IPS DF 6.9 (cell line): ENCODE measurements at regions not wholly inside any gene's neighbourhood (a gene's known extent, or its start where the extent isn't known, plus 50 kb on each side); places are given as distances from the start of the nearest gene placed in this dataset.
"Not testable (repeated sequence)": the region's sequence is repeated elsewhere in the genome, so short reads cannot be mapped to it uniquely, and the experiment has no call there.

Source experiments
- DNase-seq: peaks from one replicate; pipeline ENCODE4 v3.0.0-alpha.2; 2013; ENCODE audit warnings: low read depth, low spot score
- H3K27ac ChIP-seq: one replicate; pipeline ENCODE4 v1.5.1; 2013; ENCODE audit warnings: low read length, control low read depth
- H3K27me3 ChIP-seq: 2 replicates; pipeline ENCODE4 v1.6.1; 2013; ENCODE audit warnings: mild to moderate bottlenecking, low read length; ENCODE audit not compliant: control insufficient read depth, insufficient read depth
- H3K36me3 ChIP-seq: 2 replicates; pipeline ENCODE4 v1.6.1; 2013; ENCODE audit warnings: low read length; ENCODE audit not compliant: control insufficient read depth, insufficient read depth
- H3K4me1 ChIP-seq: 2 replicates; pipeline ENCODE4 v1.6.1; 2013; ENCODE audit warnings: low read length; ENCODE audit not compliant: control insufficient read depth, insufficient read depth
- H3K4me3 ChIP-seq: 2 replicates; pipeline ENCODE4 v1.5.1; 2013; ENCODE audit warnings: mild to moderate bottlenecking, low read length
- H3K9me3 ChIP-seq: 2 replicates; pipeline ENCODE4 v1.6.1; 2013; ENCODE audit warnings: low read length, inconsistent platforms; ENCODE audit not compliant: control insufficient read depth, insufficient read depth
- WGBS: extraction: QIAGEN DNeasy Blood & Tissue Kit; methylation state at CpG from one replicate; pipeline ENCODE4 v1.1.7; 2013; ENCODE audit warnings: mixed read lengths, missing lambda C conversion rate; ENCODE audit not compliant: insufficient read length, insufficient coverage; 5-methylcytosine and 5-hydroxymethylcytosine counted together

- Histone ChIP-seq H3K4me1 (no peaks in the 10 kb centered on the region), H3K9me3 (no peaks in the 10 kb centered on the region), H3K27me3 (no peaks in the 10 kb centered on the region), H3K4me3 (no peak overlapping the region), H3K27ac (no peak overlapping the region), H3K36me3 (no peaks in the 10 kb centered on the region)
- no CpG with 5 or more reads among the region's 7 CpGs for WGBS
- DNase-seq, result no peak
These were observed 178.3 kb upstream of the HSFY2 start for GRCh38 chrY:18951657-18952435.

GRCh38 chrY:18951019-18951418 lies 177.5 kb upstream of the HSFY2 start:
- WGBS, result no CpG with 5 or more reads among the region's 5 CpGs
- no peaks in the 10 kb centered on the region for H3K36me3 ChIP-seq
- no peak overlapping the region for H3K27ac ChIP-seq
- H3K4me3 ChIP-seq, result no peak overlapping the region
- no peak for DNase-seq
- H3K27me3 ChIP-seq, result no peaks in the 10 kb centered on the region
- H3K9me3 ChIP-seq, result no peaks in the 10 kb centered on the region
- H3K4me1 ChIP-seq, result no peaks in the 10 kb centered on the region

GRCh38 chrY:18936831-18937230 lies 163.3 kb upstream of the HSFY2 start:
- H3K4me3 ChIP-seq, result no peak overlapping the region
- no peaks in the 10 kb centered on the region for H3K36me3 ChIP-seq
- H3K4me1 ChIP-seq, result no peaks in the 10 kb centered on the region
- H3K27ac ChIP-seq, result no peak overlapping the region
- no peaks in the 10 kb centered on the region for H3K9me3 ChIP-seq
- H3K27me3 ChIP-seq, result no peaks in the 10 kb centered on the region
- no peak for DNase-seq

- H3K27me3 ChIP-seq, result no peaks in the 10 kb centered on the region
- no CpG with 5 or more reads among the region's 5 CpGs for WGBS
- no peaks in the 10 kb centered on the region for H3K36me3 ChIP-seq
- no peaks in the 10 kb centered on the region for H3K9me3 ChIP-seq
- no peak overlapping the region for H3K27ac ChIP-seq
- no peaks in the 10 kb centered on the region for H3K4me1 ChIP-seq
- no peak overlapping the region for H3K4me3 ChIP-seq
- no peak for DNase-seq
These were observed 145.7 kb upstream of the HSFY2 start for GRCh38 chrY:18919256-18919655.

- H3K27ac ChIP-seq, result no peak overlapping the region
- no peak overlapping the region for H3K4me3 ChIP-seq
- DNase-seq, result no peak
- H3K4me1 ChIP-seq, result no peaks in the 10 kb centered on the region
- H3K9me3 ChIP-seq, result no peaks in the 10 kb centered on the region
- H3K36me3 ChIP-seq, result no peaks in the 10 kb centered on the region
- H3K27me3 ChIP-seq, result no peaks in the 10 kb centered on the region
- no CpG with 5 or more reads among the region's 2 CpGs for WGBS
These were observed 139.3 kb upstream of the HSFY2 start for GRCh38 chrY:18912846-18913245.

- no CpG with 5 or more reads among the region's 1 CpG for WGBS
- no peaks in the 10 kb centered on the region for H3K9me3 ChIP-seq
- H3K27me3 ChIP-seq, result no peaks in the 10 kb centered on the region
- H3K4me1 ChIP-seq, result no peaks in the 10 kb centered on the region
- no peak overlapping the region for H3K27ac ChIP-seq
- H3K36me3 ChIP-seq, result no peaks in the 10 kb centered on the region
- H3K4me3 ChIP-seq, result no peak overlapping the region
- DNase-seq, result no peak
These were observed 136.3 kb upstream of the HSFY2 start for GRCh38 chrY:18909846-18910245.

GRCh38 chrY:18906198-18906597 lies 132.7 kb upstream of the HSFY2 start:
- not testable (repeated sequence) for H3K4me3 ChIP-seq, DNase-seq, H3K27ac ChIP-seq, H3K4me1 ChIP-seq, H3K36me3 ChIP-seq, H3K9me3 ChIP-seq, H3K27me3 ChIP-seq
- WGBS, result no CpG with 5 or more reads among the region's 8 CpGs

GRCh38 chrY:18904296-18904695 lies 130.8 kb upstream of the HSFY2 start:
- DNase-seq, result no peak
- Histone ChIP-seq H3K36me3 (no peaks in the 10 kb centered on the region), H3K9me3 (no peaks in the 10 kb centered on the region), H3K4me3 (no peak overlapping the region), H3K27me3 (no peaks in the 10 kb centered on the region), H3K27ac (no peak overlapping the region), H3K4me1 (no peaks in the 10 kb centered on the region)
- WGBS, result no CpG with 5 or more reads among the region's 2 CpGs

GRCh38 chrY:18891994-18892393 lies 118.5 kb upstream of the HSFY2 start:
- H3K27me3 ChIP-seq, result no peaks in the 10 kb centered on the region
- no peak overlapping the region for H3K27ac ChIP-seq
- no peak overlapping the region for H3K4me3 ChIP-seq
- H3K36me3 ChIP-seq, result no peaks in the 10 kb centered on the region
- no CpG with 5 or more reads among the region's 4 CpGs for WGBS
- no peaks in the 10 kb centered on the region for H3K4me1 ChIP-seq
- DNase-seq, result no peak
- no peaks in the 10 kb centered on the region for H3K9me3 ChIP-seq

- no peak for DNase-seq
- H3K9me3 ChIP-seq, result no peaks in the 10 kb centered on the region
- WGBS, result no CpG with 5 or more reads among the region's 2 CpGs
These were observed 116.0 kb upstream of the HSFY2 start for GRCh38 chrY:18889548-18889947.

GRCh38 chrY:18884748-18885147 lies 111.2 kb upstream of the HSFY2 start:
- no peak overlapping the region for H3K4me3 ChIP-seq
- no peaks in the 10 kb centered on the region for H3K9me3 ChIP-seq
- H3K27me3 ChIP-seq, result no peaks in the 10 kb centered on the region
- no CpG with 5 or more reads among the region's 2 CpGs for WGBS
- no peak overlapping the region for H3K27ac ChIP-seq
- no peaks in the 10 kb centered on the region for H3K36me3 ChIP-seq
- DNase-seq, result peak; percentile 31
- no peaks in the 10 kb centered on the region for H3K4me1 ChIP-seq

More at GRCh38 chrY:18889548-18889947, 116.0 kb upstream of the HSFY2 start:
- H3K27ac ChIP-seq, result no peak overlapping the region
- no peak overlapping the region for H3K4me3 ChIP-seq
- no peaks in the 10 kb centered on the region for H3K27me3 ChIP-seq
- no peaks in the 10 kb centered on the region for H3K36me3 ChIP-seq
- no peaks in the 10 kb centered on the region for H3K4me1 ChIP-seq
